Hepatic stellate cell (primary cell): ENCODE measurements at regions not wholly inside any gene's neighbourhood (a gene's known extent, or its start where the extent isn't known, plus 50 kb on each side); places are given as distances from the start of the nearest gene placed in this dataset.
"Not testable (repeated sequence)": the region's sequence is repeated elsewhere in the genome, so short reads cannot be mapped to it uniquely, and the experiment has no call there.

Experiments
- DNase-seq: peaks from one replicate; pipeline ENCODE4 v3.0.0; 2011; ENCODE audit warnings: low spot score

- no peak for DNase-seq
These were observed 790.8 kb downstream of the SOCS6 start for GRCh38 chr18:71079606-71080005.

- no peak for DNase-seq
These were observed 788.6 kb downstream of the SOCS6 start for GRCh38 chr18:71077451-71077850.

GRCh38 chr18:71075147-71075546, 786.3 kb downstream of the SOCS6 start:
- no peak for DNase-seq

- DNase-seq: no peak
These were observed 779.5 kb downstream of the SOCS6 start for GRCh38 chr18:71068338-71068737.

- DNase-seq: no peak
These were observed 761.0 kb downstream of the SOCS6 start for GRCh38 chr18:71049893-71050292.

GRCh38 chr18:71047882-71048281, 759.0 kb downstream of the SOCS6 start:
- DNase-seq: no peak

GRCh38 chr18:71045331-71046065, 756.7 kb downstream of the SOCS6 start:
- DNase-seq: no peak

GRCh38 chr18:71040161-71040560, 751.3 kb downstream of the SOCS6 start:
- no peak for DNase-seq

GRCh38 chr18:71038196-71038595, 749.4 kb downstream of the SOCS6 start:
- DNase-seq: no peak

- no peak for DNase-seq
These were observed 747.9 kb downstream of the SOCS6 start for GRCh38 chr18:71036783-71037182.

GRCh38 chr18:71031296-71032191, 742.7 kb downstream of the SOCS6 start:
- not testable (repeated sequence) for DNase-seq

GRCh38 chr18:71030085-71030484, 741.2 kb downstream of the SOCS6 start:
- not testable (repeated sequence) for DNase-seq

GRCh38 chr18:71028285-71028762, 739.5 kb downstream of the SOCS6 start:
- no peak for DNase-seq

GRCh38 chr18:71027531-71027930, 738.7 kb downstream of the SOCS6 start:
- no peak for DNase-seq

- no peak for DNase-seq
These were observed 736.8 kb downstream of the SOCS6 start for GRCh38 chr18:71025505-71026225.

- DNase-seq: no peak
These were observed 733.5 kb downstream of the SOCS6 start for GRCh38 chr18:71022389-71022788.

- no peak for DNase-seq
These were observed 732.2 kb downstream of the SOCS6 start for GRCh38 chr18:71021030-71021362.

- DNase-seq: no peak
These were observed 731.6 kb downstream of the SOCS6 start for GRCh38 chr18:71020342-71021029.

- DNase-seq: no peak
These were observed 730.0 kb downstream of the SOCS6 start for GRCh38 chr18:71018816-71019215.

GRCh38 chr18:71012789-71013188, 723.9 kb downstream of the SOCS6 start:
- no peak for DNase-seq

GRCh38 chr18:71011389-71011788, 722.5 kb downstream of the SOCS6 start:
- no peak for DNase-seq

GRCh38 chr18:71008257-71008656, 719.4 kb downstream of the SOCS6 start:
- DNase-seq: no peak
